HEK293 (cell line): ENCODE measurements at regions not wholly inside any gene's neighbourhood (a gene's known extent, or its start where the extent isn't known, plus 50 kb on each side); places are given as distances from the start of the nearest gene placed in this dataset.

ENCODE experiments used
- CTCF ChIA-PET: fragments of 350-600 bp; formaldehyde crosslinking; extraction: SDS; loops from one replicate; lab custom pipeline; 2021; ENCODE audit warnings: antibody characterized with exemption; lab: Yijun Ruan, JAX
- POLR2A ChIA-PET: fragments of 300-600 bp; formaldehyde crosslinking; extraction: SDS; loops from one replicate; lab custom pipeline; 2020; ENCODE audit warnings: antibody characterized with exemption, inconsistent platforms; lab: Yijun Ruan, JAX
- H3K27ac ChIP-seq: fragments of 200-500 bp; sonication (Bioruptor generic); 2 replicates; pipeline ENCODE4 v1.5.1; 2014; ENCODE audit warnings: low read depth, low read length, control low read depth, inconsistent platforms; ENCODE audit errors: extremely low read depth
- H3K36me3 ChIP-seq, 2 experiments: fragments of 200-500 bp in 1 of 2; sonication (Bioruptor generic) in 1 of 2; 1 replicate in 1 of 2; 2 replicates in 1 of 2; pipeline ENCODE4 v1.5.1; 2014 to 2017; ENCODE audit warnings: inconsistent platforms in 2 of 2, low read length in 2 of 2; ENCODE audit not compliant: control insufficient read depth in 2 of 2, insufficient read depth in 1 of 2
- H3K4me1 ChIP-seq: fragments of 200-500 bp; sonication (Bioruptor generic); 2 replicates; pipeline ENCODE4 v1.5.1; 2014; ENCODE audit warnings: mild to moderate bottlenecking, low read length, inconsistent platforms; ENCODE audit not compliant: control insufficient read depth, insufficient read depth
- H3K4me3 ChIP-seq: 2 replicates; pipeline ENCODE4 v1.5.1; 2011; ENCODE audit warnings: low read depth, mild to moderate bottlenecking, control low read depth, low read length, moderate library complexity
- H3K9me3 ChIP-seq: fragments of 200-500 bp; sonication (Bioruptor generic); 2 replicates; pipeline ENCODE4 v1.5.1; 2014; ENCODE audit warnings: low read depth, low read length, inconsistent platforms; ENCODE audit not compliant: control insufficient read depth, insufficient read depth
- GLI2 ChIP-seq: fragments of 450-650 bp; formaldehyde crosslinking; IDR thresholded peaks from 2 replicates; pipeline ENCODE4; 2017; ENCODE audit warnings: missing biosample characterization, missing genetic modification characterization, low read depth, borderline replicate concordance
- GLIS2 ChIP-seq: fragments of 450-650 bp; formaldehyde crosslinking; IDR thresholded peaks from 2 replicates; pipeline ENCODE4 v1.5.1; 2016; ENCODE audit warnings: missing biosample characterization, missing genetic modification characterization
- KLF8 ChIP-seq: fragments of 450-650 bp; formaldehyde crosslinking; IDR thresholded peaks from 2 replicates; pipeline ENCODE4 v1.5.1; 2016; ENCODE audit warnings: missing biosample characterization, missing genetic modification characterization
- SCRT1 ChIP-seq: fragments of 450-650 bp; formaldehyde crosslinking; IDR thresholded peaks from 2 replicates; pipeline ENCODE4 v1.5.1; 2016; ENCODE audit warnings: missing biosample characterization, missing genetic modification characterization, borderline replicate concordance
- TCF7L2 ChIP-seq: IDR thresholded peaks from 2 replicates; pipeline ENCODE4 v1.6.1; 2011; ENCODE audit warnings: low read depth, mild to moderate bottlenecking, inconsistent platforms, low read length, moderate library complexity, borderline replicate concordance
- ZFP3 ChIP-seq: fragments of 450-650 bp; formaldehyde crosslinking; IDR thresholded peaks from 2 replicates; pipeline ENCODE4 v1.5.1; 2016; ENCODE audit warnings: low read depth, missing biosample characterization, missing genetic modification characterization
- ZFP69B ChIP-seq: fragments of 450-650 bp; formaldehyde crosslinking; IDR thresholded peaks from 2 replicates; pipeline ENCODE4 v1.5.1; 2016; ENCODE audit warnings: missing biosample characterization, missing genetic modification characterization
- ZNF133 ChIP-seq: fragments of 450-650 bp; formaldehyde crosslinking; IDR thresholded peaks from 2 replicates; pipeline ENCODE4 v1.5.1; 2016; ENCODE audit warnings: missing biosample characterization, missing genetic modification characterization
- ZNF169 ChIP-seq: fragments of 450-650 bp; formaldehyde crosslinking; IDR thresholded peaks from 2 replicates; pipeline ENCODE4 v1.5.1; 2016; ENCODE audit warnings: missing biosample characterization, missing genetic modification characterization
- ZNF174 ChIP-seq: fragments of 450-650 bp; formaldehyde crosslinking; IDR thresholded peaks from 2 replicates; pipeline ENCODE4 v1.5.0; 2017; ENCODE audit warnings: missing biosample characterization, mild to moderate bottlenecking, missing genetic modification characterization
- ZNF175 ChIP-seq: fragments of 450-650 bp; formaldehyde crosslinking; IDR thresholded peaks from 2 replicates; pipeline ENCODE4 v1.5.1; 2016; ENCODE audit warnings: missing biosample characterization, missing genetic modification characterization
- ZNF341 ChIP-seq: fragments of 450-650 bp; formaldehyde crosslinking; IDR thresholded peaks from 2 replicates; pipeline ENCODE4; 2016; ENCODE audit warnings: low read depth, missing biosample characterization, missing genetic modification characterization
- ZNF354C ChIP-seq: fragments of 450-650 bp; formaldehyde crosslinking; IDR thresholded peaks from 2 replicates; pipeline ENCODE4 v1.5.1; 2016; ENCODE audit warnings: missing biosample characterization, missing genetic modification characterization, low read depth, borderline replicate concordance
- ZNF394 ChIP-seq: fragments of 450-650 bp; formaldehyde crosslinking; IDR thresholded peaks from 2 replicates; pipeline ENCODE4 v1.5.1; 2016; ENCODE audit warnings: missing biosample characterization, missing genetic modification characterization, mild to moderate bottlenecking, moderate library complexity, borderline replicate concordance
- ZNF404 ChIP-seq: fragments of 450-650 bp; formaldehyde crosslinking; IDR thresholded peaks from 2 replicates; pipeline ENCODE4 v1.5.1; 2017; ENCODE audit warnings: missing biosample characterization, missing genetic modification characterization
- ZNF433 ChIP-seq: fragments of 450-650 bp; formaldehyde crosslinking; IDR thresholded peaks from 2 replicates; pipeline ENCODE4 v1.5.1; 2016; ENCODE audit warnings: missing biosample characterization, missing genetic modification characterization, low read depth
- ZNF521 ChIP-seq: fragments of 450-650 bp; formaldehyde crosslinking; IDR thresholded peaks from 2 replicates; pipeline ENCODE4 v1.5.1; 2017; ENCODE audit warnings: missing biosample characterization, mild to moderate bottlenecking, missing genetic modification characterization
- TF ChIP-seq, protein P1 (sequence below): fragments of 450-650 bp; formaldehyde crosslinking; IDR thresholded peaks from 2 replicates; pipeline ENCODE4 v1.5.1; 2016; ENCODE audit warnings: missing biosample characterization, missing genetic modification characterization
- TF ChIP-seq, protein P2 (sequence below): fragments of 450-650 bp; formaldehyde crosslinking; IDR thresholded peaks from 2 replicates; pipeline ENCODE4 v1.5.1; 2016; ENCODE audit warnings: missing biosample characterization, missing genetic modification characterization
- TF ChIP-seq, protein P3 (sequence below): fragments of 450-650 bp; formaldehyde crosslinking; IDR thresholded peaks from 2 replicates; pipeline ENCODE4 v1.5.1; 2017; ENCODE audit warnings: missing biosample characterization, missing genetic modification characterization
- TF ChIP-seq, protein P4 (sequence below): fragments of 450-650 bp; formaldehyde crosslinking; IDR thresholded peaks from 2 replicates; pipeline ENCODE4; 2016; ENCODE audit warnings: missing biosample characterization, missing genetic modification characterization
- TF ChIP-seq, protein P5 (sequence below): fragments of 450-650 bp; formaldehyde crosslinking; IDR thresholded peaks from 2 replicates; pipeline ENCODE4 v1.5.1; 2016; ENCODE audit warnings: missing biosample characterization, missing genetic modification characterization

DNA sequence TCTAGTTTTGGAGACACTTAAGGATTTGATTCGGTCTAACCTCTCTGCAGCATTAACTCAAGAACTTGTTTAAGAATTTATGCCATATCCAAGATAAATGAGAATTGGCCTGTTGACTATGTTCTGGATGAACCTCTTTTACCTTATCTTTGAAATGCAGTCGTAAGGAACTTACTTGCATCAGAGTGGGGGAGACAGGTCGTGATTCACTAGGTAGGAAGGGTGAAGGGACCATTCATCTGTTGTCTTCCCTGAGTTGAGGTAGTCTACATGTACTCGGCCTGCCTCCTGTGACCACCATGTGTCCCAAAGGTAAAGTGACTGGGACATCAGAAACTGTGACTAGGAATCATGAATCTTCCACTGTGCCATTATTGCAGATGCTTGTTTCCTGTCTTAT lies 248.0 kb upstream of the P2RY1 start:
- H3K36me3 ChIP-seq: no peaks in the 10 kb centered on the region
- H3K4me3 ChIP-seq: no peak overlapping the region
- POLR2A ChIA-PET: no interaction called here
- CTCF ChIA-PET: interaction anchor here (0.5 kb wide), 1 partner anchor 13 kb away, joined by 3 read pairs; no protein-coding TSS in a partner anchor
- H3K9me3 ChIP-seq: no peaks in the 10 kb centered on the region
- TF ChIP-seq ZNF169 (tag by site-specific recombination): no peak
- TF ChIP-seq, protein P1, sequence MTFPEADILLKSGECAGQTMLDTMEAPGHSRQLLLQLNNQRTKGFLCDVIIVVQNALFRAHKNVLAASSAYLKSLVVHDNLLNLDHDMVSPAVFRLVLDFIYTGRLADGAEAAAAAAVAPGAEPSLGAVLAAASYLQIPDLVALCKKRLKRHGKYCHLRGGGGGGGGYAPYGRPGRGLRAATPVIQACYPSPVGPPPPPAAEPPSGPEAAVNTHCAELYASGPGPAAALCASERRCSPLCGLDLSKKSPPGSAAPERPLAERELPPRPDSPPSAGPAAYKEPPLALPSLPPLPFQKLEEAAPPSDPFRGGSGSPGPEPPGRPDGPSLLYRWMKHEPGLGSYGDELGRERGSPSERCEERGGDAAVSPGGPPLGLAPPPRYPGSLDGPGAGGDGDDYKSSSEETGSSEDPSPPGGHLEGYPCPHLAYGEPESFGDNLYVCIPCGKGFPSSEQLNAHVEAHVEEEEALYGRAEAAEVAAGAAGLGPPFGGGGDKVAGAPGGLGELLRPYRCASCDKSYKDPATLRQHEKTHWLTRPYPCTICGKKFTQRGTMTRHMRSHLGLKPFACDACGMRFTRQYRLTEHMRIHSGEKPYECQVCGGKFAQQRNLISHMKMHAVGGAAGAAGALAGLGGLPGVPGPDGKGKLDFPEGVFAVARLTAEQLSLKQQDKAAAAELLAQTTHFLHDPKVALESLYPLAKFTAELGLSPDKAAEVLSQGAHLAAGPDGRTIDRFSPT (tag by site-specific recombination): no peak
- TF ChIP-seq ZFP3: no peak
- no peak for TF ChIP-seq ZNF521
- no peak for TF ChIP-seq ZNF394 (tag by site-specific recombination)
- no peak for TF ChIP-seq ZNF133 (tag by site-specific recombination)
- TF ChIP-seq ZNF404 (tag by site-specific recombination): no peak
- TF ChIP-seq GLI2: no peak
- no peaks in the 10 kb centered on the region for H3K4me1 ChIP-seq
- H3K27ac ChIP-seq: no peak overlapping the region

DNA sequence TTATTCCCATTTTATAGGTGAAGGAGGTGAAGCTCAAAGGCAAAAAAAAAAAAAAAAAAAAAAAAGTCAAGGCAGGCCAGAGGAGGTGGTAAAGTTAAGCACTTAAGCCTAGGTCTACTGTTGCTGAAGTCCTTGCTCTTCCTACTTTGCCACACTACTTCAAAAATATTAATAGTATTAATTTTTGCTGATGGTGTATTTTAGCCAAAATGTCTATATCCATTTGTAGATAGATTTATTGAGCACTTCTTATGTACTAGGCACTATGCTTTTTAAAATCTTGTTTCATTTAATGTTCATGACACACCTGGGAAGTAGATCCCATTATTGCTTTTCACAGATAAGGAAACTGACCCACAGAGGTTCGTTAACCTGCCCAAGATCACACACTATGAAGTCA lies 247.1 kb upstream of the P2RY1 start:
- Histone ChIP-seq H3K4me1 (no peaks in the 10 kb centered on the region), H3K27ac (no peak overlapping the region), H3K4me3 (no peak overlapping the region), H3K9me3 (no peaks in the 10 kb centered on the region), H3K36me3 (no peaks in the 10 kb centered on the region)
- CTCF ChIA-PET: no interaction called here
- POLR2A ChIA-PET: no interaction called here
- TF ChIP-seq SCRT1 (tag by site-specific recombination): no peak
- TF ChIP-seq, protein P2, sequence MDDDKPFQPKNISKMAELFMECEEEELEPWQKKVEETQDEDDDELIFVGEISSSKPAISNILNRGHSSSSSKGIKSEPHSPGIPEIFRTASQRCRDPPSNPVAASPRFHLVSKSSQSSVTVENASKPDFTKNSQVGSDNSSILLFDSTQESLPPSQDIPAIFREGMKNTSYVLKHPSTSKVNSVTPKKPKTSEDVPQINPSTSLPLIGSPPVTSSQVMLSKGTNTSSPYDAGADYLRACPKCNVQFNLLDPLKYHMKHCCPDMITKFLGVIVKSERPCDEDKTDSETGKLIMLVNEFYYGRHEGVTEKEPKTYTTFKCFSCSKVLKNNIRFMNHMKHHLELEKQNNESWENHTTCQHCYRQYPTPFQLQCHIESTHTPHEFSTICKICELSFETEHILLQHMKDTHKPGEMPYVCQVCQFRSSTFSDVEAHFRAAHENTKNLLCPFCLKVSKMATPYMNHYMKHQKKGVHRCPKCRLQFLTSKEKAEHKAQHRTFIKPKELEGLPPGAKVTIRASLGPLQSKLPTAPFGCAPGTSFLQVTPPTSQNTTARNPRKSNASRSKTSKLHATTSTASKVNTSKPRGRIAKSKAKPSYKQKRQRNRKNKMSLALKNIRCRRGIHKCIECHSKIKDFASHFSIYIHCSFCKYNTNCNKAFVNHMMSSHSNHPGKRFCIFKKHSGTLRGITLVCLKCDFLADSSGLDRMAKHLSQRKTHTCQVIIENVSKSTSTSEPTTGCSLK (tag by site-specific recombination): no peak
- no peak for TF ChIP-seq ZNF433 (tag by site-specific recombination)
- TF ChIP-seq ZFP69B: no peak
- no peak for TF ChIP-seq KLF8
- TF ChIP-seq ZNF341 (tag by site-specific recombination): no peak
- TF ChIP-seq GLIS2: no peak
- no peak for TF ChIP-seq ZNF175 (tag by site-specific recombination)
- TF ChIP-seq, protein P3, sequence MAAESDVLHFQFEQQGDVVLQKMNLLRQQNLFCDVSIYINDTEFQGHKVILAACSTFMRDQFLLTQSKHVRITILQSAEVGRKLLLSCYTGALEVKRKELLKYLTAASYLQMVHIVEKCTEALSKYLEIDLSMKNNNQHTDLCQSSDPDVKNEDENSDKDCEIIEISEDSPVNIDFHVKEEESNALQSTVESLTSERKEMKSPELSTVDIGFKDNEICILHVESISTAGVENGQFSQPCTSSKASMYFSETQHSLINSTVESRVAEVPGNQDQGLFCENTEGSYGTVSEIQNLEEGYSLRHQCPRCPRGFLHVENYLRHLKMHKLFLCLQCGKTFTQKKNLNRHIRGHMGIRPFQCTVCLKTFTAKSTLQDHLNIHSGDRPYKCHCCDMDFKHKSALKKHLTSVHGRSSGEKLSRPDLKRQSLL (tag by site-specific recombination): no peak
- TF ChIP-seq, protein P4, sequence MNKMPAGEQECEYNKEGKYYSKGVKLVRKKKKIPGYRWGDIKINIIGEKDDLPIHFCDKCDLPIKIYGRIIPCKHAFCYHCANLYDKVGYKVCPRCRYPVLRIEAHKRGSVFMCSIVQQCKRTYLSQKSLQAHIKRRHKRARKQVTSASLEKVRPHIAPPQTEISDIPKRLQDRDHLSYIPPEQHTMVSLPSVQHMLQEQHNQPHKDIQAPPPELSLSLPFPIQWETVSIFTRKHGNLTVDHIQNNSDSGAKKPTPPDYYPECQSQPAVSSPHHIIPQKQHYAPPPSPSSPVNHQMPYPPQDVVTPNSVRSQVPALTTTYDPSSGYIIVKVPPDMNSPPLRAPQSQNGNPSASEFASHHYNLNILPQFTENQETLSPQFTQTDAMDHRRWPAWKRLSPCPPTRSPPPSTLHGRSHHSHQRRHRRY (tag by site-specific recombination): no peak
- no peak for TF ChIP-seq ZNF394 (tag by site-specific recombination)
- TF ChIP-seq TCF7L2: no peak
- TF ChIP-seq GLI2: no peak
- TF ChIP-seq ZNF174 (tag by site-specific recombination): no peak
- no peak for TF ChIP-seq ZNF354C
- TF ChIP-seq, protein P5, sequence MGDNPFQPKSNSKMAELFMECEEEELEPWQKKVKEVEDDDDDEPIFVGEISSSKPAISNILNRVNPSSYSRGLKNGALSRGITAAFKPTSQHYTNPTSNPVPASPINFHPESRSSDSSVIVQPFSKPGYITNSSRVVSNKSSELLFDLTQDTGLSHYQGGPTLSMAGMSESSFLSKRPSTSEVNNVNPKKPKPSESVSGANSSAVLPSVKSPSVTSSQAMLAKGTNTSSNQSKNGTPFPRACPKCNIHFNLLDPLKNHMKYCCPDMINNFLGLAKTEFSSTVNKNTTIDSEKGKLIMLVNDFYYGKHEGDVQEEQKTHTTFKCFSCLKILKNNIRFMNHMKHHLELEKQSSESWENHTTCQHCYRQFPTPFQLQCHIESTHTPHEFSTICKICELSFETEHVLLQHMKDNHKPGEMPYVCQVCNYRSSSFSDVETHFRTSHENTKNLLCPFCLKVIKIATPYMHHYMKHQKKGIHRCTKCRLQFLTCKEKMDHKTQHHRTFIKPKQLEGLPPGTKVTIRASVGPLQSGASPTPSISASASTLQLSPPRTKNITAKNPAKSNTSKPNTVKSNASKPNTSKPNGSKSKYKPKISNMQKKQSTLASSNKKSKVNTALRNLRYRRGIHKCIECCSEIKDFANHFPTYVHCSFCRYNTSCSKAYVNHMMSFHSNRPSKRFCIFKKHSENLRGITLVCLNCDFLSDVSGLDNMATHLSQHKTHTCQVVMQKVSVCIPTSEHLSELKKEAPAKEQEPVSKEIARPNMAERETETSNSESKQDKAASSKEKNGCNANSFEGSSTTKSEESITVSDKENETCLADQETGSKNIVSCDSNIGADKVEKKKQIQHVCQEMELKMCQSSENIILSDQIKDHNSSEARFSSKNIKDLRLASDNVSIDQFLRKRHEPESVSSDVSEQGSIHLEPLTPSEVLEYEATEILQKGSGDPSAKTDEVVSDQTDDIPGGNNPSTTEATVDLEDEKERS (tag by site-specific recombination): no peak
